ENCODE measurements at regions not wholly inside any gene's neighbourhood (a gene's known extent, or its start where the extent isn't known, plus 50 kb on each side); places are given as distances from the start of the nearest gene placed in this dataset.

- Histone ChIP-seq H3K4me3 (no peak overlapping the region), H3K27me3 (no peaks in the 10 kb centered on the region), H3K9me3 (no peaks in the 10 kb centered on the region), H3K27ac (no peak overlapping the region), H3K4me1 (peaks cover 9 to 13% of the 10 kb centered on the region in 2 donors), H3K36me3 (no peaks in the 10 kb centered on the region)
- no peak for DNase-seq (ENCODE audit: low spot score in 2 of 2)
- TF ChIP-seq CTCF (IDR thresholded peaks at IDR 0.05): no peak
- intact Hi-C loops (cut with DNase I): no loop called here
Measured at GRCh38 chr11:27280140-27280539, 82.9 kb downstream of the CCDC34 start.

GRCh38 chr11:27279460-27279859 lies 83.6 kb downstream of the CCDC34 start:
- no peak for TF ChIP-seq CTCF (IDR thresholded peaks at IDR 0.05)
- H3K4me1 ChIP-seq: peaks cover 9 to 13% of the 10 kb centered on the region in 2 donors
- H3K36me3 ChIP-seq: no peaks in the 10 kb centered on the region
- intact Hi-C loops (cut with DNase I): no loop called here
- DNase-seq (ENCODE audit: low spot score in 2 of 2): no peak
- H3K27me3 ChIP-seq: no peaks in the 10 kb centered on the region
- H3K4me3 ChIP-seq: no peak overlapping the region
- H3K9me3 ChIP-seq: no peaks in the 10 kb centered on the region
- H3K27ac ChIP-seq: no peak overlapping the region

GRCh38 chr11:27277843-27278242 lies 85.2 kb downstream of the CCDC34 start:
- TF ChIP-seq CTCF (IDR thresholded peaks at IDR 0.05): no peak
- Histone ChIP-seq H3K27me3 (no peaks in the 10 kb centered on the region), H3K4me3 (no peak overlapping the region), H3K9me3 (no peaks in the 10 kb centered on the region), H3K4me1 (peaks cover 9 to 11% of the 10 kb centered on the region in 2 donors), H3K27ac (no peak overlapping the region), H3K36me3 (no peaks in the 10 kb centered on the region)
- no peak for DNase-seq (ENCODE audit: low spot score in 2 of 2)
- intact Hi-C loops (cut with DNase I): no loop called here

GRCh38 chr11:27276141-27276540 lies 86.9 kb downstream of the CCDC34 start:
- no peak for TF ChIP-seq CTCF (IDR thresholded peaks at IDR 0.05)
- Histone ChIP-seq H3K36me3 (no peaks in the 10 kb centered on the region), H3K27ac (no peak overlapping the region), H3K9me3 (peaks cover 0 to 6% of the 10 kb centered on the region in 2 donors), H3K4me3 (no peak overlapping the region), H3K27me3 (no peaks in the 10 kb centered on the region), H3K4me1 (peaks cover under 1% of the 10 kb centered on the region in 2 donors)
- DNase-seq (ENCODE audit: low spot score in 2 of 2): no peak
- intact Hi-C loops (cut with DNase I): no loop called here

- H3K27ac ChIP-seq: no peak overlapping the region
- H3K27me3 ChIP-seq: no peaks in the 10 kb centered on the region
- H3K36me3 ChIP-seq: no peaks in the 10 kb centered on the region
- no peak overlapping the region for H3K4me3 ChIP-seq
- no peak for DNase-seq (ENCODE audit: low spot score in 2 of 2)
- no peak for TF ChIP-seq CTCF (IDR thresholded peaks at IDR 0.05)
- intact Hi-C loops (cut with DNase I): no loop called here
- no peaks in the 10 kb centered on the region for H3K4me1 ChIP-seq
- H3K9me3 ChIP-seq: peaks cover 0 to 6% of the 10 kb centered on the region in 2 donors
Measured at GRCh38 chr11:27274854-27275395, 88.1 kb downstream of the CCDC34 start.

GRCh38 chr11:27266125-27266524 lies 96.9 kb downstream of the CCDC34 start:
- H3K27ac ChIP-seq: no peak overlapping the region
- intact Hi-C loops (cut with DNase I): no loop called here
- no peak for DNase-seq (ENCODE audit: low spot score in 2 of 2)
- no peaks in the 10 kb centered on the region for H3K9me3 ChIP-seq
- H3K4me3 ChIP-seq: no peak overlapping the region
- H3K4me1 ChIP-seq: no peaks in the 10 kb centered on the region
- no peaks in the 10 kb centered on the region for H3K27me3 ChIP-seq
- H3K36me3 ChIP-seq: no peaks in the 10 kb centered on the region
- no peak for TF ChIP-seq CTCF (IDR thresholded peaks at IDR 0.05)

Data from ascending aorta (tissue), 2 donors.